GM23338 (cell line): ENCODE measurements at regions not wholly inside any gene's neighbourhood (a gene's known extent, or its start where the extent isn't known, plus 50 kb on each side); places are given as distances from the start of the nearest gene placed in this dataset.

Source experiments
- ATAC-seq: fragments of 200-7000 bp; cut with Tn5 transposase; 3 replicates; pipeline ENCODE4 v1.9.1; 2020
- DNase-seq: peaks from one replicate; pipeline ENCODE4 v3.0.0-alpha.2; 2015; ENCODE audit warnings: low spot score
- H2AFZ ChIP-seq: fragments of 200-600 bp; sonication (generic); 2 replicates; pipeline ENCODE4 v1.8.0; 2016; ENCODE audit warnings: antibody characterized with exemption, mild to moderate bottlenecking, moderate library complexity
- H3F3A ChIP-seq: fragments of 200-600 bp; sonication (generic); replicated peaks from 2 replicates; pipeline ENCODE4 v1.8.0; 2017; ENCODE audit warnings: antibody characterized with exemption, mixed run types, low read depth
- H3K27ac ChIP-seq: fragments of 200-600 bp; sonication (generic); 2 replicates; pipeline ENCODE4 v1.6.1; 2016; ENCODE audit warnings: low read depth
- H3K27me3 ChIP-seq: fragments of 200-600 bp; sonication (generic); 2 replicates; pipeline ENCODE4 v1.8.0; 2016; ENCODE audit warnings: mild to moderate bottlenecking, mixed run types, moderate library complexity; ENCODE audit not compliant: insufficient read depth
- H3K36me3 ChIP-seq: fragments of 200-600 bp; sonication (generic); 2 replicates; pipeline ENCODE4 v1.8.0; 2016; ENCODE audit warnings: mild to moderate bottlenecking; ENCODE audit not compliant: insufficient read depth
- H3K4me1 ChIP-seq: fragments of 200-600 bp; sonication (generic); 2 replicates; pipeline ENCODE4 v1.8.0; 2016; ENCODE audit warnings: mild to moderate bottlenecking, moderate library complexity; ENCODE audit not compliant: insufficient read depth
- H3K4me2 ChIP-seq: fragments of 200-600 bp; sonication (generic); 2 replicates; pipeline ENCODE4 v1.7.1; 2017; ENCODE audit warnings: mixed run types
- H3K4me3 ChIP-seq: fragments of 200-600 bp; sonication (generic); 2 replicates; pipeline ENCODE4 v1.6.1; 2016; ENCODE audit warnings: mixed run types
- H3K79me2 ChIP-seq: fragments of 200-600 bp; sonication (generic); replicated peaks from 2 replicates; pipeline ENCODE4 v1.8.0; 2017; ENCODE audit warnings: mild to moderate bottlenecking; ENCODE audit not compliant: insufficient read depth
- H3K9me2 ChIP-seq: fragments of 200-600 bp; sonication (generic); 2 replicates; pipeline ENCODE4 v1.8.0; 2017; ENCODE audit not compliant: insufficient read depth
- H4K20me1 ChIP-seq: fragments of 200-600 bp; sonication (generic); replicated peaks from 2 replicates; pipeline ENCODE4 v1.8.0; 2017; ENCODE audit warnings: mild to moderate bottlenecking; ENCODE audit not compliant: insufficient read depth
- H3K27ac Mint-ChIP-seq: 2 replicates; pipeline ENCODE4 v1.8.0; 2020; ENCODE audit warnings: inconsistent platforms, mild to moderate bottlenecking, moderate library complexity, mixed read lengths
- H3K27me3 Mint-ChIP-seq: 3 replicates; pipeline ENCODE4 v1.8.0; 2022; ENCODE audit warnings: low read depth, mild to moderate bottlenecking, moderate library complexity, mixed read lengths, inconsistent platforms; ENCODE audit not compliant: insufficient read depth, poor library complexity
- H3K36me3 Mint-ChIP-seq: 3 replicates; pipeline ENCODE4 v1.8.0; 2021; ENCODE audit warnings: low read depth, mild to moderate bottlenecking, inconsistent platforms, moderate library complexity, mixed read lengths
- H3K4me1 Mint-ChIP-seq: 3 replicates; pipeline ENCODE4 v1.8.0; 2020; ENCODE audit warnings: mild to moderate bottlenecking, inconsistent platforms, mixed read lengths
- H3K4me3 Mint-ChIP-seq: 3 replicates; pipeline ENCODE4 v1.8.0; 2021; ENCODE audit warnings: moderate library complexity, mild to moderate bottlenecking, inconsistent platforms, mixed read lengths
- H3K9me3 Mint-ChIP-seq: 3 replicates; pipeline ENCODE4 v1.8.0; 2020; ENCODE audit warnings: moderate library complexity, mild to moderate bottlenecking, inconsistent platforms, mixed read lengths
- CREB1 ChIP-seq: fragments of 250-450 bp; sonication (Bioruptor Pico); IDR thresholded peaks from 2 replicates; pipeline ENCODE4 v1.5.0; 2020; ENCODE audit warnings: low read depth, mild to moderate bottlenecking, moderate library complexity
- CTCF ChIP-seq, 2 experiments: fragments of 200-600 bp in 1 of 2; sonication (generic) in 1 of 2; conservative IDR thresholded peaks; 2 replicates each; pipeline versions ENCODE4 v1.5.1 to v1.6.1; 2016 to 2017; ENCODE audit warnings: antibody characterized with exemption in 2 of 2, low read depth in 2 of 2, mild to moderate bottlenecking in 2 of 2, moderate library complexity in 1 of 2
- ETS1 ChIP-seq: IDR thresholded peaks from 2 replicates; pipeline ENCODE4 v1.6.1; 2016; ENCODE audit warnings: antibody characterized with exemption
- EZH2 ChIP-seq: fragments of 200-600 bp; sonication (generic); IDR thresholded peaks from one replicate; pipeline ENCODE4 v1.8.0; 2017; ENCODE audit warnings: antibody characterized with exemption, mild to moderate bottlenecking, low read depth; ENCODE audit not compliant: unreplicated experiment
- EZH2phosphoT487 ChIP-seq: fragments of 200-600 bp; sonication (generic); IDR thresholded peaks from one replicate; pipeline ENCODE4 v1.8.1; 2018; ENCODE audit warnings: antibody characterized with exemption; ENCODE audit not compliant: unreplicated experiment
- NANOG ChIP-seq: IDR thresholded peaks from 2 replicates; pipeline ENCODE4 v1.6.1; 2016; ENCODE audit warnings: antibody characterized with exemption, borderline replicate concordance
- POLR2AphosphoS5 ChIP-seq: IDR thresholded peaks from 2 replicates; pipeline ENCODE4 v1.6.1; 2016; ENCODE audit warnings: antibody characterized with exemption, low read depth
- REST ChIP-seq: IDR thresholded peaks from one replicate; pipeline ENCODE4 v1.6.1; 2018; ENCODE audit warnings: antibody characterized with exemption; ENCODE audit not compliant: unreplicated experiment
- STAT1 ChIP-seq: IDR thresholded peaks from one replicate; pipeline ENCODE4 v1.6.1; 2016; ENCODE audit warnings: antibody characterized with exemption; ENCODE audit not compliant: unreplicated experiment
- ZNF114 ChIP-seq: fragments of 250-450 bp; sonication (Bioruptor Pico); IDR thresholded peaks from 2 replicates; pipeline ENCODE4 v1.5.0; 2020; ENCODE audit warnings: mild to moderate bottlenecking, moderate library complexity
- ZNF331 ChIP-seq: fragments of 250-450 bp; sonication (Bioruptor Pico); IDR thresholded peaks from 2 replicates; pipeline ENCODE4 v1.5.0; 2020; ENCODE audit warnings: low read depth, mild to moderate bottlenecking, moderate library complexity

GRCh38 chr5:24401773-24402172 is 243.0 kb downstream of the CDH10 start (continued):
- TF ChIP-seq CTCF (conservative IDR thresholded peaks at IDR 0.05; ENCODE audit: low read depth in 2 of 2) (no peak), ZNF331 (CRISPR knock-in tag) (no peak), ETS1 (no peak), EZH2phosphoT487 (no peak), REST (no peak)

GRCh38 chr5:24407466-24407865 is 237.3 kb downstream of the CDH10 start:
- ATAC-seq, result no peak
- H3K9me3 Mint-ChIP-seq, result no peaks in the 10 kb centered on the region; the same call in 2 of the 3 replicates
- H3K27ac Mint-ChIP-seq, result no peak overlapping the region
- TF ChIP-seq ZNF114 (CRISPR knock-in tag), result no peak
- no peak for TF ChIP-seq ZNF331 (CRISPR knock-in tag)
- TF ChIP-seq REST, result no peak
- TF ChIP-seq STAT1, result no peak
- TF ChIP-seq NANOG, result no peak
- TF ChIP-seq EZH2phosphoT487, result no peak
- TF ChIP-seq ETS1, result no peak
- no peak for TF ChIP-seq POLR2AphosphoS5
- TF ChIP-seq CREB1 (CRISPR knock-in tag), result no peak
- TF ChIP-seq EZH2, result no peak
- TF ChIP-seq CTCF (conservative IDR thresholded peaks at IDR 0.05; ENCODE audit: low read depth in 2 of 2), result no peak

More at GRCh38 chr5:24407466-24407865, 237.3 kb downstream of the CDH10 start:
- no peak overlapping the region for H3K4me3 ChIP-seq
- no peak overlapping the region for H2AFZ ChIP-seq
- H3K36me3 ChIP-seq, result no peaks in the 10 kb centered on the region
- H3K9me2 ChIP-seq, result no peaks in the 10 kb centered on the region
- no peaks in the 10 kb centered on the region for H3K4me1 Mint-ChIP-seq
- no peak overlapping the region for H3K27ac ChIP-seq
- no peaks in the 10 kb centered on the region for H3F3A ChIP-seq
- H3K79me2 ChIP-seq, result no peaks in the 10 kb centered on the region
- no peaks in the 10 kb centered on the region for H3K27me3 Mint-ChIP-seq
- no peaks in the 10 kb centered on the region for H4K20me1 ChIP-seq
- H3K4me1 ChIP-seq, result no peaks in the 10 kb centered on the region
- H3K4me3 Mint-ChIP-seq, result no peak overlapping the region
- no peaks in the 10 kb centered on the region for H3K27me3 ChIP-seq
- H3K36me3 Mint-ChIP-seq, result no peaks in the 10 kb centered on the region
- H3K4me2 ChIP-seq, result no peak overlapping the region
- no peak for DNase-seq
